CD4-positive, alpha-beta T cell (primary cell): ENCODE measurements at regions not wholly inside any gene's neighbourhood (a gene's known extent, or its start where the extent isn't known, plus 50 kb on each side); places are given as distances from the start of the nearest gene placed in this dataset.

Experiments
- ATAC-seq: fragments of 200-7000 bp; cut with Tn5 transposase; one replicate; pipeline ENCODE4 v1.10.0; 2022; ENCODE audit warnings: mild to moderate bottlenecking; ENCODE audit not compliant: poor library complexity
- CTCF ChIA-PET: fragments of 350-600 bp; sonication (Branson Sonifier 250); formaldehyde crosslinking; loops from one replicate; lab custom pipeline; 2021; ENCODE audit warnings: antibody characterized with exemption, inconsistent platforms; lab: Charles Lee
- POLR2A ChIA-PET: fragments of 350-600 bp; sonication (Branson Sonifier 250); formaldehyde crosslinking; loops from one replicate; lab custom pipeline; 2021; ENCODE audit warnings: antibody characterized with exemption, inconsistent platforms; lab: Charles Lee
- DNase-seq, 14 experiments: peaks; one replicate each; pipeline ENCODE4 v3.0.0-alpha.2; 2013 to 2020; ENCODE audit warnings: mixed read lengths in 2 of 14
- H3K27ac ChIP-seq, 2 donors: one replicate each; pipeline versions ENCODE4 v1.5.1 to v1.7.0; 2013; ENCODE audit warnings: low read length in 2 of 2, low read depth in 1 of 2, mild to moderate bottlenecking in 1 of 2
- H3K27me3 ChIP-seq, 2 experiments: 1 replicate in 1 of 2; 2 replicates in 1 of 2; pipeline versions ENCODE4 v1.6.1 to v1.7.0; 2013; ENCODE audit warnings: low read length in 2 of 2, control low read depth in 1 of 2, mild to moderate bottlenecking in 1 of 2, moderate library complexity in 1 of 2; ENCODE audit not compliant: insufficient read depth in 2 of 2, control insufficient read depth in 1 of 2
- H3K36me3 ChIP-seq: one replicate; pipeline ENCODE4 v1.6.1; 2013; ENCODE audit warnings: low read length, control low read depth; ENCODE audit not compliant: insufficient read depth
- H3K4me1 ChIP-seq: one replicate; pipeline ENCODE4 v1.6.1; 2013; ENCODE audit warnings: low read length, control low read depth; ENCODE audit not compliant: insufficient read depth
- H3K4me3 ChIP-seq: one replicate; pipeline ENCODE4 v1.5.1; 2013; ENCODE audit warnings: mild to moderate bottlenecking, low read length, moderate library complexity
- H3K9me3 ChIP-seq, 2 experiments: 1 replicate in 1 of 2; 2 replicates in 1 of 2; pipeline versions ENCODE4 v1.6.1 to v1.7.0; 2013; ENCODE audit warnings: low read length in 2 of 2, mild to moderate bottlenecking in 2 of 2, control low read depth in 1 of 2, moderate library complexity in 1 of 2; ENCODE audit not compliant: control insufficient read depth in 1 of 2, insufficient read depth in 1 of 2
- H3K27ac Mint-ChIP-seq: one replicate; pipeline ENCODE4 v1.8.0; 2020; ENCODE audit warnings: mixed read lengths
- H3K27me3 Mint-ChIP-seq: one replicate; pipeline ENCODE4 v1.8.0; 2021; ENCODE audit warnings: mixed read lengths
- H3K36me3 Mint-ChIP-seq: one replicate; pipeline ENCODE4 v1.8.0; 2021; ENCODE audit warnings: low read depth, mixed read lengths
- H3K4me1 Mint-ChIP-seq: one replicate; pipeline ENCODE4 v1.8.0; 2021; ENCODE audit warnings: low read depth, mixed read lengths
- H3K4me3 Mint-ChIP-seq: one replicate; pipeline ENCODE4 v1.8.0; 2020; ENCODE audit warnings: mild to moderate bottlenecking, mixed read lengths
- H3K9me3 Mint-ChIP-seq: one replicate; pipeline ENCODE4 v1.8.0; 2020; ENCODE audit warnings: mixed read lengths
- CTCF ChIP-seq: fragments of 200-600 bp; IDR thresholded peaks from one replicate; pipeline ENCODE4 v1.8.0; 2022; ENCODE audit warnings: antibody characterized with exemption, mild to moderate bottlenecking
- intact Hi-C, 2 experiments: fragments of 100-400 bp; cut with DNase I in 1 of 2; cut with micrococcal nuclease in 1 of 2; formaldehyde crosslinking; loops; one replicate each; pipeline versions ENCODE4 v1.15.1 to v1.9.0; 2023 to 2025; cut with DNase I, micrococcal nuclease

- Histone ChIP-seq H3K36me3 (no peaks in the 10 kb centered on the region), H3K27ac (no peak overlapping the region), H3K9me3 (no peaks in the 10 kb centered on the region), H3K4me3 (no peak overlapping the region), H3K27me3 (no peaks in the 10 kb centered on the region), H3K4me1 (no peaks in the 10 kb centered on the region)
- Mint-ChIP-seq H3K36me3 (no peaks in the 10 kb centered on the region), H3K4me3 (no peak overlapping the region), H3K4me1 (no peaks in the 10 kb centered on the region), H3K27ac (no peak overlapping the region), H3K9me3 (no peaks in the 10 kb centered on the region), H3K27me3 (peaks cover 11% of the 10 kb centered on the region)
- CTCF ChIA-PET = no interaction called here
- no peak for TF ChIP-seq CTCF
- intact Hi-C loops = no loop called here
- POLR2A ChIA-PET = no interaction called here
- DNase-seq (no peak), ATAC-seq (no peak)
Measured at GRCh38 chr12:13440844-13441243, 244.3 kb downstream of the EMP1 start.

GRCh38 chr12:13437541-13437940 is 241.0 kb downstream of the EMP1 start:
- Mint-ChIP-seq H3K4me3 (no peak overlapping the region), H3K9me3 (no peaks in the 10 kb centered on the region), H3K27me3 (peaks cover 11% of the 10 kb centered on the region), H3K36me3 (no peaks in the 10 kb centered on the region), H3K4me1 (no peaks in the 10 kb centered on the region), H3K27ac (no peak overlapping the region)
- intact Hi-C loops = no loop called here
- no peak for TF ChIP-seq CTCF
- no peaks in the 10 kb centered on the region for H3K4me1 ChIP-seq
- ATAC-seq = no peak
- CTCF ChIA-PET = no interaction called here
- H3K27me3 ChIP-seq = no peaks in the 10 kb centered on the region
- no peaks in the 10 kb centered on the region for H3K36me3 ChIP-seq
- H3K9me3 ChIP-seq = no peaks in the 10 kb centered on the region
- H3K27ac ChIP-seq = no peak overlapping the region
- no peak overlapping the region for H3K4me3 ChIP-seq
- POLR2A ChIA-PET = no interaction called here
- no peak for DNase-seq

GRCh38 chr12:13436696-13437391 is 240.3 kb downstream of the EMP1 start:
- ChIA-PET CTCF (no interaction called here), POLR2A (no interaction called here)
- Mint-ChIP-seq H3K36me3 (no peaks in the 10 kb centered on the region), H3K27me3 (peaks cover 14% of the 10 kb centered on the region), H3K27ac (no peak overlapping the region), H3K9me3 (no peaks in the 10 kb centered on the region), H3K4me1 (no peaks in the 10 kb centered on the region), H3K4me3 (no peak overlapping the region)
- no peaks in the 10 kb centered on the region for H3K9me3 ChIP-seq
- ATAC-seq = no peak
- no peak for DNase-seq
- no peak overlapping the region for H3K4me3 ChIP-seq
- TF ChIP-seq CTCF = no peak
- no peaks in the 10 kb centered on the region for H3K36me3 ChIP-seq
- intact Hi-C loops = no loop called here
- H3K4me1 ChIP-seq = no peaks in the 10 kb centered on the region
- H3K27me3 ChIP-seq = no peaks in the 10 kb centered on the region
- H3K27ac ChIP-seq = no peak overlapping the region
